NCI-H345 treated with DMSO at 0.1 percent for 48 hours (cell line): ENCODE measurements at regions not wholly inside any gene's neighbourhood (a gene's known extent, or its start where the extent isn't known, plus 50 kb on each side); places are given as distances from the start of the nearest gene placed in this dataset.
A peak's percentile ranks its signal among the peaks of the same experiment; 100 is the strongest.

Source experiments
- DNase-seq: peaks from one replicate; lab custom pipeline; 2025; ENCODE audit not compliant: unreplicated experiment; lab: John Stamatoyannopoulos, UW

DNA sequence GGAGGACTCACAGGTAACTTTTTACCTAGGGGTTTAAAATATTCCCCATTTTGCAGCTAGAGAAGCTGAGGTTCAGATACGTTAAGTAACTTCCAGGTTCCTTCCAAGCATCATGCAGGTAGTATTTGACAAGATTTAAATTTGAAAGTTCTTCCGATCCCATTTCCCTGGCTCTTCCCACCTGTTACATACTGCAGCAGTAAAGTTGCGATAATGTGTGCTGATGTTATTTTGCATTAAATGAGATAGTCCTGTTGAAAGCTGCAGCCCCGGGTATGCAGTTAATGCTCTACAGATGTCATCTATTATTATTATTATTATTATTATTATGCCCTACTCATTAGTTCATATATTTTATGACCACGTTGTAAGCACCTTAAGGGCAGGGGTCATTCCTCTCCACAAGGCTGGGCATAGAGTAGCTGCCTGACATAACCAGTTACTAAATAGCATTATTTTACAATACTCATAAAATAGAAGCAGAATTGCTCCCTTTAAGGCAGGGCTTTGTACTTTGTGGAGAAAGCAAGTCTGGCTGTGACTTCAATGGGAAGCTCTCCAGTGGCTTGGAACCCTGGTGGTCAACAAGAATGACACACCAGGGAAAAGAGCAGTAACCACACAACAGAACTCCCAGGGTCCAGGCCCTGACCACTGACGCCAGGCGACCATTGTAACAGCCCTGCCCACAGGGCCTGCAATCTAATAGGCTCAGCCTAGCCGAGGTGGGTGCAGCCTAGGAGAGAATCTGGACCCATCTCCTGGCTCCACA, 90.8 kb upstream of the CALM2 start:
- no peak for DNase-seq

DNA sequence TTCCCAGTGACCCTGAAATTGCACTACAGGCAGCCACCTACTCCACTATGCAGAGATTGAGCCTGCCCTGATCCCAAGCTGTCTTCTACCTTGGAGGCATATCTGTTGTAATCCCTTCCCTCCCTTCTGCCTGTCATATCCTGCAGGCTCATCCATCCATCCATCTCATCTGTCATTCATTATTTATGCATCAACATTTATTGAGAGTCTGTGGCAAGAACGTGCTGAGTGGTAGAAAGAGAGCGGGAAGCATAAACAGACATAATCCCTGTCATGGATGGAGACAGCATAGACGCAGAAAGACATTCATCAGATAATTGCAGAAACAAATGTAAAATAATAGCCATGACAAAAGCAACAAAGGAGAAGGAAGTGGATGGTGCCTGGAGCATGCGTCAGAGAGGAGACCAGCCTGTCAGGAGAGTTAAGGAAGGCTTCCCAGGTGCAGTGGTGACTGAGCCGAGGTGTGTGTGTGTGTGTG, 89.5 kb upstream of the CALM2 start:
- no peak for DNase-seq

DNA sequence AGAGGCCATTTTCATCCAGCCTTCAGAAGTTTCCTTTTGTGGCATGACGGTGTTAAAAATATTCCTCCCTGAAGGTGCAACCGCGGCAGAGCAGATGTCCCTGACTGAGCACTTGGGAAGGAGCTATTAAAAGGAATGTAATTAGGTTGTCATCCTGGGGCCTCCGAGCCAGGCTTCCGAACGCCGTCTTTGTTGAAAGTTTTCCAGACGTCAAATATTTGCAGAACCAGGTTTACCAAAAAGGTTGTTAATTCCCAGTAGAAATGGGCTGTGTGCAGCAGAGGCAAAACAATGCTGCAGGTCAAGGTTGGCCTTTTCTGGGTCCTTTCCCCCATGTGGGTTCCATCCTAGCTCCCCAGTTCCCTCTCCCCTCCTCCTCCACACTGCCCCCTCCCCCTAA, 88.8 kb upstream of the CALM2 start:
- DNase-seq: no peak

DNA sequence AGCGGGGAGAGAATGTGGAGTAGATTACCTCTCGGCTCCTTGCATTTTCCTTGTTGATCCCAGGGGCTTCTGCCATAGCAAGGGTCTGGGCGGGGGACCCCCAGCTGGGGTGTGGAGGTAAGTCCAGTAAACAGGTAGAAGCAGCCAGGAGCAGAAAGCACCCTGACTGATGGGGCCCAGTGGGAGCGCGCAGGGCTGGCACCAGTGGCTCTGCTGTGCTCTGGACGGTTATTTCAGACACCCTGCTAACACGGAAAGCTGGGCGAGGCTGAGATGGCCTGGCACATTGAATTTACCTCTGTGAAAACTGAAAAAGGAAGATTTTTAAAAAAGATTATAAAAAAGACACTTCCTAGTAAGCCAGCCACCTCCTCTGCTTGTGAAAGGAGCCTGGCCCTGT, 88.4 kb upstream of the CALM2 start:
- no peak for DNase-seq

DNA sequence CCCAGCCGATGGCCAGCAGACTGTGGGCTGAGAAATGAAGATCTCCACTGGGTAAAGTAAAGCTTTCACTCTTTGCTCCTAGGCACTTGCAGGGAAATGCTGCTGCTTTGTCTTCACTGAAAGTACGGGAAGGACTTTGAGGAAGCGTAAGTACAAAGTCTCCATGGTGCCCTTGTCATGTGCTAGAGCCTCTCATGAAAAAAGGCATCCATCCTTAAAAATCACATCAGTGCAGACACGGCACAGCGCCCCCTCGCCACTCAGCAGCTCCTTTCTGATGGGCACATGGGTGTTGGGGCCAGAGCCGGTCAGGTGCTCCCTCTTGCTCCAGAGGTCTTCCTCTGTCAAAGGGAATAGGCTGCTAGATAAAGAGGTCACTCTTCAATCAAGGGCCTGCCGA, 87.8 kb upstream of the CALM2 start:
- DNase-seq: no peak

DNA sequence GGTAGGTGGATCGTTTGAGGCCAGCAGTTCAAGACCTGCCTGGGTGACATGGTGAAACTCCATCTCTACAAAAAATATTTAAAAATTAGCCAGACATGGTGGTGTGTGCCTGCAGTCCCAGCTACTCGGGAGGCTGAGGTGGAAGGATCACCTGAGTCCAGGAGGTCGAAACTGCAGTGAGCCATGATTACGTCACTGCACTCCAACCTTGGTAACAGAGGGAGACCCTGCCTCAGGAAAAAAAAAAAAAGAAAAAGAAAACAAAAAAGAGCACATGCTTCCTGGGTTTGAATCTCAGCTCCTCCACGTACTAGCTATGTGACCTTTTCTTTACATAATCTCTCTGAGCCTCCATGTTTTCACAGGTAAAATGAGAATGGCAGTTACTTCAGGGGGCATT, 86.3 kb upstream of the CALM2 start:
- no peak for DNase-seq

DNA sequence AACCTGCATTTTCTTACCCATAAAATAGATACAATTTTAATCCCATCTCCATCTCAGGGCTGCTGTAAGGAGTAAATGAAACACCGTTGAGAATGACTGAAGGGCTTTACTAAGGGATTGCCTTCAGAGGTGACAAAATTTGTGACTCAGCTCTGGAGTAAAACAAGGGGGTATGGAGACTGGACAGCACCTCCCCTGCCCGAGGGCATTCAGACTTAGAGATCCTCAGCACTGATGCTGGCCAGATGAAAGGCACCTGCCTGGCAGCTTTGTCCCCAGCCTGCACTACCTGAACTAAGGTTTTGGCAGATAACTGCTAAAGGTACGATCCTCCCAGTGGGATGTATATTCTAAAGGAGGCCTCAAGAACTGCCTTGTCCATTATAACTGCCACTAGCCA, 84.7 kb upstream of the CALM2 start:
- DNase-seq: no peak

DNA sequence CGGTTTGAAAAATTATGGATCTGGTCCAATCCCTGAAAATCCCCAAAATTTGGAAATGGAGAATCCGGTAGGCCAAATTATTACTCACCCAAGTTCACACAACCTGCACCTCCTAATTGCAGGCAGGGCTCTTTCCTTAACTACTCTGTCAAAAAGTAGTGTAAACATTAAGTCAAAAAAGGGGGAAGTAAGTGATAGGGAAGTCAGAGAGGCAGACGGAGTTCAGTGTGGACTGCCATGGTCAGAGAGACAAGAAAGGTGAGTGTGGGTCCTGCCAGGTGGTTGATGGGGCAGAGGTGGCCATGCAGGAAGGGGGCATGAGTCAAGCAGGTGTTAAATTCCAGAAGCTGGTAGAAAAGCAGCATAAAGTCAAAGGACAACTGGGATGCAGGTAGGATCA, 83.5 kb upstream of the CALM2 start:
- no peak for DNase-seq

DNA sequence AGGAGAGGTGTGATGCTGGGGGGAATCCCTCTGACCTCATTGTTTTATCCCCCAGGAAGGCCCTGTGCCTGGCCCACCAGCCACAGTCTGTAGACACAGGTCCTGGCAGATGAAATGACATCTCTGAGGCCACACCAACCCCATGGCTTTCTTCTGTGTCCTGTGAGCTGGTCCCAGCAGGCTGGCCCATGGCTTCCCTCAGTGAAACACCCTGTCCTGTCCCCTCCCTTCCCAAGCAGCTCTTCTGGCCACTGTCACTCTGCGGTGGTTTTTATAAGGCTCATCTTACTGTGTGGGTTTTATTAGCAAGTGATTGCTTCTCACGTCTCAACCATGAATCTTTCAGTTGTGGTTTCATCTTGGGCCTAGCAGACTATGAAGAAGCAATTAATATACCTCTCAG, 81.6 kb upstream of the CALM2 start:
- DNase-seq: no peak

DNA sequence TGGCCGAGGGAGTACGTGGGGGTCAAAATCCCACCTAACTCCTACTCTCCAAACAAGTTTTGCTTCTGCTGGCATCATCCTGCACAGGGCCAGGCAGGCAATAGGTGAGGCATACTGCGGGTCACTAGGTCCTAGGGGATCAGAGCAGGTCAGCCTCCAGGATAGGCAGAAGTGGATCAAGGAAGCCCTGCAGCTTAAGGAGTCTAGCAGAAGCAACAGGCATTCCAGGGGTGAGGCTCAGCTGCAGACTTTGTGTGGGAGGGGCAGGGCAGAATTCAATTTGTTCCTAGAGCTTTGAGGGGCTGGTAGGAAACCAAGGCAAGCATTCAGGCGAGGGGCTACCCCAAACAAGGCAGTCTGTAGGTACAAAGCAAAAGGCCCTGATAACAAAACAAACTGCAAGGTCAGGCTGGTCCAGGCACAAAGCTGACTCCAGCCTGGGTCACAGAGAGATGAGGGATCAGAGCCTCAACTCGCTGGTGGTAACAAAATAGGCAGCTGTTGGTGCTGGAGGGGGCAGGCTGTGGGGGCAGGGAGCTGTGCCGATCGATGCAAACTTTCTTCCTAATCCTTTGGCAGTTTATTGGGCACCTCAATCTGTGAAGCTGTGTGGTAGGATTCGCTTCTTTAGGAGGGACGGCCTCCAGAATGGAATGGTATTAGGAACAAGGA, 80.2 kb upstream of the CALM2 start:
- no peak for DNase-seq

DNA sequence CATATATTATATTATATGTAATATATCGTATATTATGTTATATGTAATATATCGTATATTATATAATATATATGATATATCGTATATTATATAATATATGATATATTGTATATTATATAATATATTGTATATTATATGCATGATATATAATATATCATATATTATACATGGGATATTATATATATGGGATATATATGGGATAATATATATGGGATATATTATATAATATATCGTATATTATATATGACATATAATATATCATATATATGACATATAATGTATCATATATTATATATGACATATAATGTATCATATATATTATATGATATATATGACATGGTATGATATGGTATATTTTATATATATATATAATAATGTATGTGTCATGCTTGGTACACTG, 79.5 kb upstream of the CALM2 start:
- DNase-seq: no peak

DNA sequence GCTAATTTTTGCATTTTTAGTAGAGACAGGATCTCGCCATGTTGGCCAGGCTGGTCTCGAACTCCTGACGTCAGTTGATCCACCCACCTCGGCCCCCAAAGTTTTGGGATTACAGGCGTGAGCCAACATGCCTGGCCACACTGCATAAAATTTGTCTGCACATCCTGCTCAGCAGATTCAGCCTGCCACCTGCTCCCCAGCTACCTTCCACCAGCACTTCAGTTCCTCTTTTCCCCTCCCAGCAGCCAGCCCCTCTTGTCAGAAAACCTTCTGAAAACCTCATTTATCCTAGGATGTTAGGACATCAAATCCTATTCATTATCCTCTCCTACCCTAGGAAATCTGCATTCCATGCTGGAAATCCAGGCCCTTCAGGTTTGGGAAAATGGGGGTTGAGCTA, 78.2 kb upstream of the CALM2 start:
- DNase-seq: no peak

DNA sequence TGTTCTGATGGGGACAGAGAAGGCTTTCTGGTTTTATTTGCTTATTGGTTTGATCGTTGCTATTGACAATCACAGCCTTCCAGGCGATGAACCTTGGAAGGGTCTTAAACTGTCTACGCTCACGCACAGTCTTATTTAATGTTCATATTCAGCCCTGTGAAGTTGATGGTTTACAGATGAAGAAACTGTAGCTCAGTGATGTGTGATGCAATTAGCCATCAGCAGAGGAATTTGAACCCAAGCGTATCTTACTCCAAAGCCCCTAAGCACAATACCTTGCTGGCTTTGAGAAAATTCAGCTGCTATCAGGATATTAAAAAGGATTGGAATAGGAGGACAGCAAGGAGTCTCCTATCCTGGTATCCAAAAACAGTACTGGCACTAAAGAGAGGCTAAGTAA, 77.1 kb upstream of the CALM2 start:
- no peak for DNase-seq

DNA sequence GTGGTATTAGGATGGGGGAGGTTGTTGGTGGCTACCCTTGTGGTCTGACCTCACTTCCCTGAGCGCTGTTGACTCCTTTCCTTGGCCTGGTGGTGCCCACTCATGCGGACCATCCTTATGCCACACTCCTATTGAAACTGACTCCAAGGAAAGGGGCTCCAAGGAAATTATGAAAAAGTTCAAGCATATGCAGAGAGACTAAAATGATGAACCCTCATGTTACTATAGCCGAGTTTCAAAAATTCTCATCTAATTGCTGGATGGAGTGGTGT, 75.0 kb upstream of the CALM2 start:
- no peak for DNase-seq

DNA sequence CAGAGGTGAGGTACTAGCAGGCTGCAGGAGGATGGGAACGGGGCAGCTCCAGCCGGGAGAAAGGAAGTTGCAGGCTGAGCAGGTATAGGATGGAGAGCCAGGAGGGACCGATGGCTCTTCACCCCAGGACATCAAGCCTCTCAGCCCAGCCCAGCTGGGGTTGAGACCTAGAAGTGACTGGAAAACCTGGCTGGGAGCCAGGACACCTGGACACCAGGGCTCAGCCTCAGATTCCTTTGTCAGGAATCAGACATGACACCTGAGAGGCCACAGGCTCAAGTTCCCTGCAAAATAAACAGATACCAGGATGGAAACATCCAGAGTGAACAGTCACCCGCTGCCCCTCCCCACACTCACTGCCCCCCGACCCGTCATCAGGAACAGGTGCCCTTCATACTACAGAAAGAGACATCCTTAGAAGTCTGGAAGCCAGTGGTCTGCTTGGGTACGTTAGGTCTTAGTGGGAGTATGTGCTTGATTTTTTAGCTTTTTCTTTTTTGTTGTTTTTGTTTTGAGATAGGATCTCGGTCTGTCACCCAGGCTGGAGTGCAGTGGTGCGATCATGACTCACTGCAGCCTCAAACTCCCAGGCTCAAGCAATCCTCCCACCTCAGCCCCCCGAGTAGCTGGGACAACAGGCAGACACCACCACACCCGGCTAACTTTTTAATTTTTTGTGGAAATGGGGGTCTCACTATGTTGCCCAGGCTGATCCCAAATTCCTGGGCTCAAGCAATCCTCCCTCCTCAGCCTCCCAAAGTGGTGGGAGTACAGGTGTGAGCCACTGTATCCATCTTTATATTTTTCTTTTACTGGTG, 74.5 kb upstream of the CALM2 start:
- peak; percentile 57 for DNase-seq

DNA sequence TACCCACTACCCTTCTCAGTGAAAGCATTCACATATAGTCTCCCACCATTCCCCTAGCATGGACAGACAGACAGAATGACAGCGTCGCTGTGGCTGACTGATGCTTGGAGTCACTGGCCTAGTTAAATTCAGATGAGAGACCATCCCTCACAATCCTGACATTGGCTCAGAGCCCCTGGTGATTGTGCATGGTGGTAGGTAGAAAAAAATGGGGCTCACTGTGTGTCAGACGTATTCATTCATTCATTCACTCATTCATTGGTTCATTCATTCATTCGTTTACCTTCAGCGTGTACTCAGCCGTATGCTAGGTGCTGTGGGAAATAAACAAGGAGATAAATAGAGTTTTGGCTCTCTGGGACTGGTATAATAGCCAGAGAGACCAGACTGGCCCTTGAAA, 73.6 kb upstream of the CALM2 start:
- DNase-seq: no peak

DNA sequence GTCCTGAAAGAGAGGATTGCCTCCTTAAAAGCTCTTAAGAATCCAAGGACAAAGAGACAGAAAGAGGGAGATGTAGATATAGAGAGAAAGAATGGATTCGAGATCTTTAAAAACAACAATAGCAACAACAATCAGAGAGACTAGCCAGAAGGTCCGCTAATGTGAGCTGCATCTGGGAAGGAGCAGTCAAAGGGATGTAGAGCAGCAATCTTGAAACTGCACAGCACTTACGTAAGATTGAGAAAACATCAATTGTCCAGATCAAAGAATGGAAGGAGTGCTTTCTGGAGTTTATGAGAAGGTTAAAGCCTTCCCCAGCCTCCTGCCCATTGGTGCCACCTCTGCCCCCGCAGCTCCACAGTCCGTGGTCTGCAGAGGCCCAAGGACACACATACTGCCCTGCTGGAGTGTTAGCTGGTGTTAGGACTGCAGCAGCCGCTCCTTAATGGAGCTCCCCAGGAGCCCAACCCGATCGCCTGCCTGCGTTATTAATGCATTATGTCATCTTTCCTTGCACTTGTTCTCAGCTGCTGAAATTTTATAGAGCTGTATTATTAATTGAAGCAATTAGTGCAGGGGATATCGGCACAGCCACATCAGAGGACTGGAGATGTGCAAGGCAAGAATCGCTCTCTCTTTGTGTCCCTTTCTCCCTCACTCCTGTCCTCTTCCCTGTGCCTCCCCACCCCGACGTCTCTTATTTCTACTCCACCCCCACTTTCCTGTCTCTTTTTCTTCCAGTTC, 73.0 kb upstream of the CALM2 start:
- no peak for DNase-seq

DNA sequence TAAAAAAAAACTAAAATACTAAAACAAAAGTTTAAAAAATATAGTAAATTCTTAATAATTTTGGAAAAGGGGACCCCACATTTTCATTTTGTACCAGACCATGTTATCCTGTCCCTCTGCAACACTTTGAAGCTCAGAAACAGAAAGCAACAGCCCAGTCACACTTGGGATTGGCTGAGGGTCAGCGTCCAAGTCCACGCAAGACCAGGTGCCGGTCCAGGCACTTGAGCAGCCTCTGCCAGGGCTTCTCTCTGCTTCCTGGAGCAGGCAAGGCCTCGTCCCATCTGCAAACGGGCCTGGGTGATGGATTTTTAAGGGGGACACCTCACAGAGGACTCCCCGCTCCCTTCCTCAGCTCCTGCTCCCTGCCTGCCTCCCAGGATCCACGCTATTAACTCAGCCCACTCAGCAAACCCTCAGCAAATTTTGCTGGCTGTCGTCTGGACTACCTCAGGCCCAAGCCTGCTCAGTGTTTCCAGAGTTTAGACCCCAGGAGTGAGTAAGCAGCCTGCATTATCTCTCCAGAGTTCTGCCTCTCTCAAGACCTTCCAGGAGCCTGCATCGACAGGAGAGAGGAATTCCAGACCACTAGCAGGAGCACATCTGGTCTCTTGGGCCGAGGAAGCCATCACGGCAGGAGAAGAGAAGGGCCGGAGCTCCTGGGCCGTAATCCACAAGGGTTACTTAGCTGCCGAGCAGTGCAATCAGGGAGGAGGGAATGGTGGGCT, 67.4 kb upstream of the CALM2 start:
- DNase-seq: no peak

DNA sequence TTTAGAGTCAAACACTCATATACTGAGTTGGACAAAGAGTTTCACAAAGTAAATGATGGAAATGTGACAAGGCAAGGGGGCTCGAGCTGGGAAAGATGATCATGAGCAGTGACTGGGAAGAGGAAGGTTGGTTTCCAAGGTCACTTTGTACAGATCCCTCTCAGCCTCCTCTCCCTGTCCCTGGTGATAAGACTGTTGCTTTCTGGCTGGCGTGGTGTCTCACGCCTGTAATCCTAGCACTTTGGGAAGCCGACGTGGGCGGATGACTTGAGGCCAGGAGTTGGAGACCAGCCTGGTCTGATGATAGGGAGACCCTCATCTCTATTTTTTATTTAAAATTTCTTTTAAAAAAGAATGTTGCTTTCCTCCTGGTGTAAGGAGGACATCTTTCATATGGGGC, 65.4 kb upstream of the CALM2 start:
- no peak for DNase-seq

DNA sequence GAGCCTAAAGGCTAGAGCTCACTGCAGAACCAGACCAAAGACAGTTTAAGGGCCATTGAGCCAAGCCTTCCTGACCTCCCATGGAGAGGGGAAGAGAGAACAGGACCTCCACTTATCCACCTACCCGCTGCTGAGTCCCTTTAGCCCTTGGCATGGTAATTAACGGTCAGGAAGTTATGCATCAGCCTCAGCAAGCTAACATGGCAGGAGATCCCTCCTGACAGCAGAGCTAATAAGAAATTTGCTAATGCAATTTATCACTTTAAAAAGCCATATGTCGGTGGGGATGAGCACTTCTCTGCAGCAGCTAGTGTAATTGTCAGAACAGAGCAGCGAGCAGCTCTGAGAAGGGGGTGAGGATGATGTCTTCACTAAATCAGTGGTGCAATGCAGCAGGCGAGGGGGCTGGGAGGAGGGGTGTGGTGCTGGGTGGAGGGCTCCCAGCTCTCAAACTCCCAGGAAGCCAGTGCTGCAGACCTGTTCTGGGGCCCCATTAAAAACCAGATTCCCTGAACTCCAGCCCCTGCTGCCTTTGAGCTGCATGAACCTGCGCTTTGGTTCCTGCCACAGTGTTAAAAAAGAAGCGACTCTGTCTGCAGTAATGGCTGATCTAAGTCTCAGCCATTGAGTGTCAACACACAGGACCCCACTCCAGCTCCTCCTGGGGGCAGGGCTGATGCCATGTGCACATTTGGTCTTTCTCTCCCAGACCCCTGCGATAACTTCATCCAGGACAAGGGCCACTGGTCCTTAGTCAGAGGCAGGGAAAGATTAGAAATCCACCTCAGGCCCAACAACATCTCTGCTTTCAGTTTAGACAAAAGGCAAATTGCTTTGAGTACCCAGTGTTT, 63.0 kb upstream of the CALM2 start:
- no peak for DNase-seq
